G401.6 (cell line): ENCODE measurements at regions not wholly inside any gene's neighbourhood (a gene's known extent, or its start where the extent isn't known, plus 50 kb on each side); places are given as distances from the start of the nearest gene placed in this dataset.
"Not testable (repeated sequence)": the region's sequence is repeated elsewhere in the genome, so short reads cannot be mapped to it uniquely, and the experiment has no call there.

Experiments
- FAIRE-seq: peaks from 2 replicates; lab custom pipeline; 2012; peaks lifted over from hg19 to GRCh38; lab: Jason Lieb, UNC

DNA sequence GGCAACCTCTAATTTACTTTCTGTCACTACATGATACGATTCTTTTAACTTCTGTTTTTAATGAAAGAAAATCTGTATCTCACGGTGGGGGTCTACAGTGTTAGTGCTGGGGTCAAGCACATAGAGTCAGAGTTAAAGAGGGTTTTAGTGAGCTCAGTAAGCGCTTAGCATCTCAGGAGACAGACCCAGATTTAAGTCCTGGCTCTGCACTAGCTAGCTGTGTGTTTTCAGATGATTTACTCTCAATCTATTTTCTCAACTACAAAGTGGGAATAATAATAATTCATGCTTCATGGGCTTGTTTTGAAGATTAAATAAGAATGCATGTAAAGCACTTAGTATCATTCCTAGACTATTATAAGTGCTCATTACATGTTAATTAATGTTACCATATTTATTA, 63.4 kb upstream of the KBTBD8 start:
- no peak for FAIRE-seq

GRCh38 chr3:66937041-66937440, 61.1 kb upstream of the KBTBD8 start:
- FAIRE-seq, result not testable (repeated sequence)

GRCh38 chr3:66938338-66938963, 59.7 kb upstream of the KBTBD8 start:
- peak; percentile 98 for FAIRE-seq

DNA sequence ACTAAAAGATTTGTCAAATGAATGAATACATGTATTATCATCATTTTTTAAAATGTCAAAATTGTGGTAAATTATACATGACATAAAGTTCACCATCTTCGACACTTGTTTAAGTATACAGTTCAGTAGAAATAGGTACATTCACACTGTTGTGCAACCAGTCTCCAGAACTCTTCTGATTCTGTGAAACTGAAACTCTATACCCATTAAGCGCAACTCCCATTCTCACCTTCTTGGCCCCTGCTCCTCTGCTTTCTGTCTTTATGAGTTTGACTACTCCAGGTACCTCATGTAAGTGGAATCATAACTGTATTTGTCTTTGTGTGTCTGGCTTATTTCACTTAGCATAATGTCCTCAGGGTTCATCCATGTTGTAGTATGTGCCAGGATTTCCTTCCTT, 50.1 kb upstream of the KBTBD8 start:
- FAIRE-seq, result no peak
